Mesendoderm (in vitro differentiated cells): ENCODE measurements at regions not wholly inside any gene's neighbourhood (a gene's known extent, or its start where the extent isn't known, plus 50 kb on each side); places are given as distances from the start of the nearest gene placed in this dataset.
A peak's percentile ranks its signal among the peaks of the same experiment; 100 is the strongest.

Source experiments
- DNase-seq: peaks from one replicate; pipeline ENCODE4 v3.0.0; 2013
- H2AK5ac ChIP-seq: 2 replicates; pipeline ENCODE4 v1.6.1; 2013; ENCODE audit warnings: low read length, inconsistent platforms
- H2BK120ac ChIP-seq: 2 replicates; pipeline ENCODE4 v1.6.1; 2013; ENCODE audit warnings: low read depth, mild to moderate bottlenecking, low read length, moderate library complexity, mixed read lengths
- H2BK15ac ChIP-seq: replicated peaks from 2 replicates; pipeline ENCODE4 v1.6.1; 2013; ENCODE audit warnings: low read depth, mild to moderate bottlenecking, moderate library complexity
- H2BK5ac ChIP-seq: 2 replicates; pipeline ENCODE4 v1.6.1; 2013; ENCODE audit warnings: low read length, inconsistent platforms
- H3K18ac ChIP-seq: 2 replicates; pipeline ENCODE4 v1.6.1; 2013; ENCODE audit warnings: mild to moderate bottlenecking, low read length, mixed read lengths
- H3K23ac ChIP-seq: one replicate; pipeline ENCODE4 v1.6.1; 2013; ENCODE audit warnings: low read length
- H3K27ac ChIP-seq: 2 replicates; pipeline ENCODE4 v1.5.1; 2013; ENCODE audit warnings: low read depth, mild to moderate bottlenecking, inconsistent platforms, low read length, moderate library complexity
- H3K27me3 ChIP-seq: 2 replicates; pipeline ENCODE4 v1.6.1; 2013; ENCODE audit warnings: low read length, control low read depth, mild to moderate bottlenecking, inconsistent platforms; ENCODE audit not compliant: insufficient read depth, poor library complexity
- H3K36me3 ChIP-seq: 2 replicates; pipeline ENCODE4 v1.6.1; 2013; ENCODE audit warnings: low read length, inconsistent platforms; ENCODE audit not compliant: control insufficient read depth, insufficient read depth
- H3K4ac ChIP-seq: one replicate; pipeline ENCODE4 v1.6.1; 2013; ENCODE audit warnings: low read depth, mild to moderate bottlenecking, low read length, moderate library complexity
- H3K4me1 ChIP-seq: 2 replicates; pipeline ENCODE4 v1.6.1; 2013; ENCODE audit warnings: low read depth, low read length, inconsistent platforms; ENCODE audit not compliant: control insufficient read depth
- H3K4me2 ChIP-seq: 2 replicates; pipeline ENCODE4 v1.6.1; 2013; ENCODE audit warnings: low read length
- H3K4me3 ChIP-seq: 2 replicates; pipeline ENCODE4 v1.5.1; 2013; ENCODE audit warnings: mild to moderate bottlenecking, low read length
- H3K56ac ChIP-seq: one replicate; pipeline ENCODE4 v1.6.1; 2013; ENCODE audit warnings: low read length
- H3K79me1 ChIP-seq: 2 replicates; pipeline ENCODE4 v1.6.1; 2013; ENCODE audit warnings: low read length, inconsistent platforms
- H3K79me2 ChIP-seq: 2 replicates; pipeline ENCODE4 v1.6.1; 2013; ENCODE audit warnings: mild to moderate bottlenecking, low read length; ENCODE audit not compliant: control insufficient read depth, insufficient read depth
- H3K9ac ChIP-seq: 2 replicates; pipeline ENCODE4 v1.6.1; 2013; ENCODE audit warnings: low read length, inconsistent platforms
- H4K5ac ChIP-seq: one replicate; pipeline ENCODE4 v1.6.1; 2013; ENCODE audit warnings: low read length
- H4K8ac ChIP-seq: one replicate; pipeline ENCODE4 v1.6.1; 2013; ENCODE audit warnings: low read depth, mild to moderate bottlenecking, control low read depth, low read length, moderate library complexity
- WGBS: extraction: QIAGEN DNeasy Blood & Tissue Kit; methylation state at CpG from one replicate; pipeline ENCODE4 v1.1.7; 2013; ENCODE audit warnings: low lambda C conversion rate, missing lambda C conversion rate; ENCODE audit not compliant: insufficient coverage; ENCODE audit errors: extremely low coverage; 5-methylcytosine and 5-hydroxymethylcytosine counted together

DNA sequence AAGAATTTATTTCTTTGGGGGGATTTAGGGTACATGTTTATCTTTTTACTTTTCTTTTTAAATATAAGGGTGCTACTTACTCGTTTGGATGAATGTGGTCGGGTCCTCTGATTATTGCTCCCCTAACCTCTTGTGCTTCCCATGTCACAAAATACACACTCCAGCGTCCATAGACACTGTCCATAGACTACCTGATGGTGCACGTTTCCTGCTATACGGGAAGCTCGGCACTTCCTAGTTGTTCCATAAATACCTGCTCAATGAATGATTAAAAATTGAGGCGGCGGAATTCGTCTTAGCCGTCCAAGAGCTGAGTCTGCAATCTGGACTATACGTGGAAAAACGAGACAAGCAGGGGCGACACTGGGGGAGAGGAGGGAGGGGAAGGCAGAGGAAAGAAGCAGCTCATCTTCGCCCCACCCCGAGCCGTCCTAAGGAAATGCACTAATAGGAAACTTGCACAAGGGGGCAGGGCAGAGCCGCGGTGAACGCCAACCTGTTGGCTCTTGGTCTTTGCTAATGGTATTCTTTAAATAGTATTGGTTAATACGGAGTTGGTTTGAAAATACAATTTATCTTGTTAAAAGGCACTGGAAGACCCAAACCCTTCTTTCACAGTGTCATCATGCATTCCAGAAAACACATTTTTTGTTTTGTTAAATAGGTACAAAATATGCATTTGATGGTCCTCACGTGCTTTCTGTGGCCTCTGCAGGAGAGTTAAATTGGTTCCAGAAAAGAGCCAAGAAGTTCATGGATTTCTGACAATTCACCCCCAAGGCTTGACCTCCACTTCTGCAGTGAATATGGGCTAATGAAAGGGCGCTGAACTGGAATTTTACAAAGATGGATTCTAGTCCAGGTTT is 73.0 kb upstream of the KCTD1 start:
- Histone ChIP-seq H2AK5ac (no peak overlapping the region), H3K4me1 (peaks cover 4% of the 10 kb centered on the region), H2BK5ac (no peak overlapping the region), H3K23ac (no peak overlapping the region), H3K36me3 (no peaks in the 10 kb centered on the region), H3K79me2 (no peaks in the 10 kb centered on the region), H3K9ac (no peak overlapping the region), H4K8ac (no peak overlapping the region), H3K27ac (no peak overlapping the region), H4K5ac (no peak overlapping the region), H2BK15ac (no peak overlapping the region), H3K79me1 (no peaks in the 10 kb centered on the region), H3K4me2 (peak overlapping the region; percentile 6), H3K27me3 (no peaks in the 10 kb centered on the region), H3K56ac (peak overlapping the region; percentile 28), H3K4me3 (no peak overlapping the region), H3K18ac (no peak overlapping the region), H2BK120ac (no peak overlapping the region), H3K4ac (peak overlapping the region; percentile 7)
- DNase-seq, result peak; percentile 67
- no CpG with 5 or more reads among the region's 22 CpGs for WGBS

DNA sequence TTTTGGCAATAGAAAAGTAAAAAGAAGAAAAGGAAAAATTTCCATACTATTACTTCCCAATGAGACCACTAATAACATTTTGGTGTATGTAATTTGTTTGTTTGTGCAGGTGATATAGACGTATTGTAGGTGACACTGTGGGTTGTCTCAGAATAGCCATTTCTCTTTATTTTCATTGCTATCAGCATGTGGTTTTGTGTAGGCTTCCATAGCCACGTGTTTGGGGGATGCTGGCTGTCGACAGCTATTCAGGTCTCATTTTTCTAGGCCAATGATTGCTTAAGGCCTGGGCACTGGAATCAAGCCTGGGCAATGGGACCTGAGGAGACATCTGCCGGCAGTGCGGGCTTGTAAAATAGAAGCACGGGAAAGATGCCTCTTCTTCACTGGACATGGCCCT is 71.0 kb upstream of the KCTD1 start:
- Histone ChIP-seq H3K36me3 (no peaks in the 10 kb centered on the region), H3K79me2 (no peaks in the 10 kb centered on the region), H4K5ac (no peak overlapping the region), H3K27me3 (no peaks in the 10 kb centered on the region), H3K23ac (no peak overlapping the region), H3K4ac (no peak overlapping the region), H3K18ac (no peak overlapping the region), H4K8ac (no peak overlapping the region), H3K4me3 (no peak overlapping the region), H2AK5ac (no peak overlapping the region), H3K4me1 (peaks cover 4% of the 10 kb centered on the region), H2BK120ac (no peak overlapping the region), H2BK5ac (no peak overlapping the region), H3K9ac (no peak overlapping the region), H3K27ac (no peak overlapping the region), H3K4me2 (no peak overlapping the region), H3K56ac (no peak overlapping the region), H2BK15ac (no peak overlapping the region), H3K79me1 (no peaks in the 10 kb centered on the region)
- no CpG with 5 or more reads among the region's 6 CpGs for WGBS
- DNase-seq, result no peak

DNA sequence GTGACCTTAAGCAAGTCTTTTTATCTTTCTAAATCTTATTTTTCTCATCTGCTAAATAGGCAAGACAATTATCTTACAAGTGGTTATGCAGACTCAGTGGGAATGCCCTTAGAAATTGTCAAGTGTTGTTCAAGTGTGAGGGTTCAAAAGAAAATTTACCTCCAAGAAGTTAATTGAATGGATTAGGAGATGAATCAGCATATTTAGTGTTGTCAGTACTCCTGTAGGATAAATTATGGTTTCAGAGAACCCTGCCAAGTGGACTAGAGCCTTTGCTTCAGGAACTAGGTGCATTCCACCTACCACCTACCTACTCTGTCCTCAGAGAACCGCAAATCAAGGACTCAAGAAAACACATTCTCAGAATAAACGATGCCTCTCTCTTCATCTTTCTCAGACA is 69.8 kb upstream of the KCTD1 start:
- Histone ChIP-seq H2AK5ac (no peak overlapping the region), H3K23ac (no peak overlapping the region), H2BK15ac (no peak overlapping the region), H3K4me2 (no peak overlapping the region), H3K27ac (no peak overlapping the region), H3K9ac (no peak overlapping the region), H4K8ac (no peak overlapping the region), H3K18ac (no peak overlapping the region), H3K4me1 (peaks cover 4% of the 10 kb centered on the region), H3K27me3 (no peaks in the 10 kb centered on the region), H3K56ac (no peak overlapping the region), H4K5ac (no peak overlapping the region), H3K36me3 (no peaks in the 10 kb centered on the region), H3K79me2 (no peaks in the 10 kb centered on the region), H3K4me3 (no peak overlapping the region), H2BK5ac (no peak overlapping the region), H2BK120ac (no peak overlapping the region), H3K4ac (no peak overlapping the region), H3K79me1 (no peaks in the 10 kb centered on the region)
- no CpG with 5 or more reads among the region's 2 CpGs for WGBS
- DNase-seq, result no peak

DNA sequence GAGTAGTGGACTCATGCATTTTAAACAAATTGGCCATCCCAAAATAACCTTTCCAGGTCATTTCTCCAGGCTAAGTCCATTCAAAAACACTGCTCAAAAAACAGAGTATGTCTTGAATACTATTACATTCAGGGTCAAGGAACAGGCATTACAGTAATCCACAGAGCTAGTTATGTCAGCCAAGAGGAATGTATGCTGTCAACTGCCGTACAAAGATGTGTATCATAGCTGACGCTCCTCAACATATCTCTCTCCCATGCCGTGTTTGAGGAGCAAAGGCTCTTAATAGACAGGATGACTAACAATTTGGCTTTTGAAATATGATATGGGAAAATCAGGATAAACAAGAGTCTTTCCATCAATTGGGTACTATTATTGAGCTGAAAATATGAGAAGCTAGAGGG is 68.8 kb upstream of the KCTD1 start:
- no peak overlapping the region for H3K4ac ChIP-seq
- no peak overlapping the region for H2BK5ac ChIP-seq
- no peak overlapping the region for H3K4me3 ChIP-seq
- peaks cover 4% of the 10 kb centered on the region for H3K4me1 ChIP-seq
- no peak overlapping the region for H3K23ac ChIP-seq
- WGBS, result no CpG with 5 or more reads among the region's 3 CpGs
- no peak overlapping the region for H4K8ac ChIP-seq
- no peak overlapping the region for H3K18ac ChIP-seq
- H3K4me2 ChIP-seq, result no peak overlapping the region
- no peaks in the 10 kb centered on the region for H3K79me2 ChIP-seq
- no peak overlapping the region for H2BK15ac ChIP-seq
- no peaks in the 10 kb centered on the region for H3K36me3 ChIP-seq
- H4K5ac ChIP-seq, result no peak overlapping the region
- no peak overlapping the region for H3K27ac ChIP-seq
- H3K9ac ChIP-seq, result no peak overlapping the region
- no peak overlapping the region for H3K56ac ChIP-seq
- no peaks in the 10 kb centered on the region for H3K27me3 ChIP-seq
- no peak overlapping the region for H2AK5ac ChIP-seq
- no peak overlapping the region for H2BK120ac ChIP-seq
- no peaks in the 10 kb centered on the region for H3K79me1 ChIP-seq
- peak; percentile 50 for DNase-seq

DNA sequence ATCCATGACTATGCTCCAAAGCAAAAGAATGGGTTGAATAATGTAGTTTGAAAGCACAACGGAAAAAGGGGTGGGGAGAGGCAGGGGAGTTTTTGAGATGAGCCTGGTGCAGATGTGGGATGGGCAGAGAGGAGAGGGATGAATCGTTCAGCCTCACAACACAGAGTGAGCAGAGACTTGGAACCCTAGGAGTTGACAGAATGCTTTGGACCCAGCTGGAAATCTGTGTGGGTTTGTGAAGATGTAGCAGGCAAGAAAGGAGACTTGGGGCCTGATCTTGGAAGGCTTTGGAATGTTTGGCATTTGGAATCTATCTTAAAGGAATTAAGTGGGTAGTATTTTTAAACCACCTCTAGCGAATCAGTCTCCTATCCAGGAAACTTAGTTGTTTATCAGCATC is 66.0 kb upstream of the KCTD1 start:
- no peaks in the 10 kb centered on the region for H3K27me3 ChIP-seq
- no peak overlapping the region for H4K8ac ChIP-seq
- no peaks in the 10 kb centered on the region for H3K79me1 ChIP-seq
- H3K23ac ChIP-seq, result no peak overlapping the region
- H3K9ac ChIP-seq, result no peak overlapping the region
- no peak overlapping the region for H3K18ac ChIP-seq
- no peaks in the 10 kb centered on the region for H3K79me2 ChIP-seq
- H2AK5ac ChIP-seq, result no peak overlapping the region
- H3K4me3 ChIP-seq, result no peak overlapping the region
- no CpG with 5 or more reads among the region's 3 CpGs for WGBS
- H3K56ac ChIP-seq, result no peak overlapping the region
- H2BK5ac ChIP-seq, result no peak overlapping the region
- H2BK15ac ChIP-seq, result no peak overlapping the region
- no peak overlapping the region for H3K4ac ChIP-seq
- no peak overlapping the region for H3K4me2 ChIP-seq
- no peak overlapping the region for H3K27ac ChIP-seq
- H3K4me1 ChIP-seq, result peaks cover 4% of the 10 kb centered on the region
- H4K5ac ChIP-seq, result no peak overlapping the region
- H3K36me3 ChIP-seq, result no peaks in the 10 kb centered on the region
- peak; percentile 72 for DNase-seq
- H2BK120ac ChIP-seq, result no peak overlapping the region
